ENCODE measurements at regions not wholly inside any gene's neighbourhood (a gene's known extent, or its start where the extent isn't known, plus 50 kb on each side); places are given as distances from the start of the nearest gene placed in this dataset.

GRCh38 chr18:32618546-32618945, 147.9 kb upstream of the GAREM1 start:
- no peak for TF ChIP-seq CTCF (IDR thresholded peaks at IDR 0.05; ENCODE audit: poor library complexity, severe bottlenecking)
- no peak for TF ChIP-seq EP300 (conservative IDR thresholded peaks at IDR 0.05; ENCODE audit: poor library complexity, severe bottlenecking)
- no peak for TF ChIP-seq EZH2 (IDR thresholded peaks at IDR 0.05; ENCODE audit: borderline replicate concordance, insufficient read depth, low read length, poor library complexity, severe bottlenecking)
- TF ChIP-seq POLR2AphosphoS5 (IDR thresholded peaks at IDR 0.05) = no peak

All from neural cell (in vitro differentiated cells).